GM18861 (cell line): ENCODE measurements at regions not wholly inside any gene's neighbourhood (a gene's known extent, or its start where the extent isn't known, plus 50 kb on each side); places are given as distances from the start of the nearest gene placed in this dataset.

Source experiments
- ATAC-seq: cut with Tn5 transposase; IDR thresholded peaks from one replicate; pipeline ENCODE4 v1.9.1; 2021; ENCODE audit not compliant: unreplicated experiment

DNA sequence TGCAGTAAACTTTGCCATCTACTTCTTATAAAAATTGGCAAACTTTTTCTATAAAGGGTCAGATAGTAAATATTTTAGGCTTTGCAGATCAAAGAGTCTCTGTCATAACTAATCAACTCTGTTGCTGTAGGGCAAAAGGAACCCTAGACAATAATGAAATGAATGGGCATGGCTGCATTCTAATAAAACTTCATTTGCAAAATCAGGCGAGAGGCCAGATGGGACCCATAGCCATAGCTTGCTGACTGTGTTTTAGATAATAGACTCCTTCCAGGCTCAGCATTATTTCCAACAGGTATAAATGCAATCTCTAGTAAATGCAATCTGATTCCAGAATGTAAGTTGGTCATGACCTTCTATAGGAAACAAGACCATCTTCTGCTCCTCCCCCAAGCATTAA, 490.7 kb downstream of the TOX3 start:
- no peak for ATAC-seq

DNA sequence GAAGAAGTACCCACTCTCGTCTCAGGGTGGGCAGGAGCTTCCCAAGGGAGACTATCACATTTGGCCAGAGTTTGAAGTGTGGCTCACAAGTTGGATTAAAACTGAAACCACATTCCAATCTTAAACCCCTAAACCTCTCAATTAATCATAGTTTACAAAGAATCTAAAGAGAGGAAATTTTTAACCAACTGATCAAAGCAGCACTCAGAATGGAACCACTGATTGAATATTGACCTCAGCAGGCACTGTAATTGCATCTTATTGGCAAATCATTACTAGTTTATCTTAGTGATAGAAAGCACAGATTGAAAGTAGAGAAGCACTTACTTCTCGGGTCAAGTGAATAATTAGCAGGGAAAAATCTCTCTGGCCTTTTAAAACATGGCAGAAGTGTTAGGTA, 491.6 kb downstream of the TOX3 start:
- ATAC-seq: no peak

GRCh38 chr16:52054326-52054725, 492.6 kb downstream of the TOX3 start:
- ATAC-seq: no peak

- no peak for ATAC-seq
These were observed 494.1 kb downstream of the TOX3 start for GRCh38 chr16:52052818-52053217.

DNA sequence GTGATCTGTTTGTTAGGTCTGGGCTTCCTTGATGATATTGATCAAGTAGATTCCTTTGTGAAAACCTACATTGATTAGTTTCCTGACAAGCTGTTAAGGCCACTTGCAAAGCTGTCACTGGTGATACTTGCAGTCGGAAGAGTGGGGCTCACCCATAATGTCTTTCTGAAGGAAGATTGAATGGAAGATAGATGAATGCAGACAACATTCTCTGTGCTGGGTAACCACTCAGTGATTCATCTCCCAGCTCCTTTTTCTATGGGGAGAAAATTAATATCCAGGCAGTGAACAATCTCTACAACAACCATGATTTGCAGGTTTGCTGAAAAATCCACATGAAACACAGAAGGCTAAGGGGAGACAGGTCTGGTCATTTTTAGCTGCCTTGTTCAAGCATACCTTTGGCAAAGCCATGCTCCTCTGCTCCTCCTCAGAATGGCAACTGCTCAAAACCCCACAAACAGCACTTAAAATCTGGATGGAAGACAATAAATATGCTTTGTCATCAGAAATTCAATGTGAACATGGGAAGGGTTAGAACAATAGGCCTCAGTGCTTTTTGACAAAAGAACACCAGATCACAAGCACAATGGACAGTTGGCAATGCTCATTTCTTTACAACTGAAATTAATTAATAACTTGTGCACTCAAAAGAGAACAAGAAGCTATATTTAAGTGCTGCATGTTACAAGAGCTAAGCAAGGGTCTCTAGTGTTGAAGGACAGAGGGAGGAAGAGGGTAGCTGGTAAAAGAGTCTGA, 495.4 kb downstream of the TOX3 start:
- ATAC-seq: no peak

DNA sequence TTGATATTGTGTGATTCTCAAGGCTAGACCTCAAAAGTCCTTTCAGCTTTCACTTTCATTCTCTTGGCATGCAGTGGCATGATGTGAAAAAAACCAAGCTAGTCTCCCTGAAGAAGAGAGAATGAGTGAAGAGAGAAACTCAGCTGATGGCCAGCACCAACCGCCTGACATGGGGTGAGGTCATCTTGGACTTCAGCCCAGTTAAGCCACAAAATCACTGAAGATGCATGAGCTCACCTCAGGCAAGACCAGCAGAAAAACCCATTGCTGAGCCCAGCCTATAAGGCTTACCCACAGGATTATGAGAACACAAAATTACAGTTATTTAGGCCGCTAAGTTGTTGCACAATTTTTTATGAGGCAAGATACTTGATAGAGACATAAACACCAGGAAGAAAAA, 496.5 kb downstream of the TOX3 start:
- ATAC-seq: no peak

DNA sequence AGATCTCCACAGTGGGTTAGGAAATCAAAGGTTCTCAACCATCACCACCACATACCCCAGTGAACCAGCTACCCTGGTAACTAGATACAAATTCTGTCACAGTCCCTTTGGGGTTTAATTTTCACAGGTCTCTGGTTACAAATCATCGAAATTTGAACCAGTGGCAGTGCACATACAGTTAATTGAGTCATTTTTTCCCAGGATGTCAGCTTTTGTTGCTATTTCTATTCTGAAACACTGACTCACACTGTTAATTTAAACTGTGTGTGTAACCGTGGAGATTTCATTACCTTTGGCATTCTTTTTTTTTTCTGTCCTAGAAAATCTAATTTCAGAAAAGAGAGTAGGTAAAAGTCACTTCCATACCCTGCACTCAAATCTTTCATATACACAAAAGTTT, 511.5 kb downstream of the TOX3 start:
- no peak for ATAC-seq

DNA sequence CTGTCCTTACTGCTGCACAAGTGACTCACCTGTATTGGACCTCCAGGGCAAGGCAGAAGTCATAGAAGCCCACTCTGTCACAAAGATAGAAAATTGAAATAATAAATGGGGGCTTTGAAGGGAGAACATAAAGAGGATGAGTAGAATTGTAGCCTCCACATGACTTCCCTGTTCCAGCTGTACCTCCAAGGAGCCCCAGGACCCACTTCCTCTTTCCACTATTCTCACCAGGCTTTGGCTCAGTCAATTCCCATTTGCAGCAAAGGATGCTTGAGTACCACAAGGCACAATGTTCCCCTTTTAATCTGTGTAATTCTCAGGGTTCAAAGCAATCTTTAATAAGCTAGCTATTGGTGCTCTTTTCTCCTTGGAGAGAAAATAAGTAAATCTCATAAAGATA, 512.1 kb downstream of the TOX3 start:
- ATAC-seq: no peak

DNA sequence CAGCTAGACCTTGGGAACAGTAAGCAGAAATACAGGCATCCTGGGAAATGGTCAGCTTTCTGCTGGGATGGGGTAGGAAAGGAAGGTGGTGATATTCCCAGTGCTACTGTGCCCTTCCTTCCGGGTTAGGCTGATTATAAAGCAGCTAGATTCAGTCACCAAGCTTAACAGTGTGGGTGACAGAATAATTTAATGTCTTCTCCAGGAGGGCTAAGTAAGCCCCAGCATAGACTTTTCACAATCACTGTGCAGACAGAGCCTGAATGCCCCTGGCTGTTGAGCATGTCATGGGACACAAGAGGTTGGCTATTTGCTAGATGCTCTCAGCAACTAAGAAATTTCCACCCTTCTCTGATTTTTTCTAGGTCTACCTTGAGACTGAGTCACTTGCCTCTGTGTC, 513.0 kb downstream of the TOX3 start:
- no peak for ATAC-seq

DNA sequence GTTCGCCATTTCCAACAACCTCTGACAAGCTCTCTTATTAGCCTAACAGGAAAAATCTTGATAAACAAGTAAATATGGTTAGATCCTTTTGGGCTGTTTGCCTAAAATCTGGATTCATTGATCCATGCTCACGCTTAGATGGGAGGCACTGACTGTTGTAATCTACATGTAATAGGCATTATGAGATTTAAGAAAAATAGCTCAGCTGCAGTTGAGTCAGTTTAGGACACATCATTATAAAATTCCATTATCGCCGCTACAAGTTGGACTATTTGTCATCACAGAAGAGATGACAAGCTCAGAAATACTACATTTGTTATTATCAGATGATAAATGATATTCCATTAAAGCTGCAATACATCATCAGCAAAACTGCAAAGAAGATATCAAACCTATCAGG, 524.0 kb downstream of the TOX3 start:
- ATAC-seq: no peak

- ATAC-seq: no peak
These were observed 524.8 kb downstream of the TOX3 start for GRCh38 chr16:52022177-52022576.

DNA sequence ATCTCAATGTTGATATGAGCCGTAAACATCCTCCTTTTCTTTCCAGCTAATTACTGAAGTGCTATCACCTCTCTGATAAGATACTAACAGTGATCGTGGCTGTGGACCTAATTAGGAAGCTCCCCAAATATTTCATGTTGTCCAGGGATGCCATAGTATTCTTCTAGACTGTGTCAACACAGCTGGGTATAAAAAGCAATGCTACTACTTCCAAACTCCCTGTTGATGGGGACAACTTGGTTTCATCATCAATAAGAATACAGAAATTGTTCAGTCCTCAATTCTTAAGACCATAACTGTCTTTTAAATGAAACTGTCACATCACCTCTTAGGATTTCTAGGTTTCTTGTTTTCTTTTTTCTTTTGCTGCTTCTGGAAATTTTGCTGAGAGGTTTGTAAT, 530.6 kb downstream of the TOX3 start:
- no peak for ATAC-seq

DNA sequence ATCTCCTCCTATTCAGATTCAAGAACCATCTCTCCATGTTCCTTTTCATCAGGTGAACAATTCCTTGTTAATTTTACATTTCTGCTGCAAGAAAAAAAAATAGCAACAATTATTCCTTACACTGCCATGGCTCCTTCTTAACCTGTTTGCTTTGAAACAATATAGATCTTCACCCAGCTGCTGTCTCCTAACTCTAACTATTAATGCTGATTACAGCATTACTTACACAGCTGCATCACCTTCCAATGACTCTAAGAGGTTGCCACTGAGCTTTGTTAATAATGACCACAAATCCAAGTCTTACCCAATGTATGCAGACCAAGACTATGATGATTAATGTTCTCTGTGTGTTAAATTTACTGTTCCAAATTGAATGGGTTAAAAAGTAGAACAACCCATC, 541.4 kb downstream of the TOX3 start:
- no peak for ATAC-seq

DNA sequence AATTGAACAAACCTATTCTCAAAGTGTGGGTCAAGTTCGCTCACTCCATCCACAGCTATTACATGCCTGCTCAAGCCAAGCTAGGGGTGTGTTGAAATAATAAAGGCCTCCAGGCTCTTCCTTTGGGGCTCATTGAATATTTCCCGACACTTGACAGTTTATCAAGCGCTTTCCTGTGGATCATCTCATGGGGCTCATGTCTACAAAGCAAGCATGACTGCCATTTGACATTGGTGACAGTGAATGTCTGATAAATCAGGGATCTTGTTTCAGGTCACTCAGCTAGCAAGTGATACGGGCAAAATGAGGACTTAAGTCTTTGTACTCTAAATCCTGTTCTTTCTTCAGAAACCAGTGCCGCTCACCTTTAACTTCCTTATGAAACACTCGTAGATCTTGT, 542.6 kb downstream of the TOX3 start:
- no peak for ATAC-seq

DNA sequence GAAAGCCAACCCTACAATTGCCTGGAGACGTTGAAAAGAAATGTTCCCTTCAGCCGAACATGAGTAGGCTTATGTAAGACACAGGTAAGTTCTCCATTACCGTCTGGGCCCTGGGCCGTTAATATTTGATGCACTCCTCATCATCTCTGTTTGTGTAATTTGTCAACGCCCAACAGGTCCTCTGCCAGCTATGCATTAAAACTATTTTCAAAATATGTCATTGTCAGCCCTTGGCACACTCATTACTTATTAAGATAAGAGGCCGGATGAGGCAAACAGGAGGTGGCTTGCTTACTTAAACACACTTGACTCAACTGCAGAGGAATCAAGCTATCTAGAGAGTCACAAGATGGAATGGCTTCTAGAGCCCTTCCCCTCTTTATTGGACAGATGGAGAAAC, 544.9 kb downstream of the TOX3 start:
- ATAC-seq: no peak

GRCh38 chr16:51996516-51996915, 550.4 kb downstream of the TOX3 start:
- ATAC-seq: no peak

GRCh38 chr16:51994597-51994996, 552.3 kb downstream of the TOX3 start:
- ATAC-seq: no peak

DNA sequence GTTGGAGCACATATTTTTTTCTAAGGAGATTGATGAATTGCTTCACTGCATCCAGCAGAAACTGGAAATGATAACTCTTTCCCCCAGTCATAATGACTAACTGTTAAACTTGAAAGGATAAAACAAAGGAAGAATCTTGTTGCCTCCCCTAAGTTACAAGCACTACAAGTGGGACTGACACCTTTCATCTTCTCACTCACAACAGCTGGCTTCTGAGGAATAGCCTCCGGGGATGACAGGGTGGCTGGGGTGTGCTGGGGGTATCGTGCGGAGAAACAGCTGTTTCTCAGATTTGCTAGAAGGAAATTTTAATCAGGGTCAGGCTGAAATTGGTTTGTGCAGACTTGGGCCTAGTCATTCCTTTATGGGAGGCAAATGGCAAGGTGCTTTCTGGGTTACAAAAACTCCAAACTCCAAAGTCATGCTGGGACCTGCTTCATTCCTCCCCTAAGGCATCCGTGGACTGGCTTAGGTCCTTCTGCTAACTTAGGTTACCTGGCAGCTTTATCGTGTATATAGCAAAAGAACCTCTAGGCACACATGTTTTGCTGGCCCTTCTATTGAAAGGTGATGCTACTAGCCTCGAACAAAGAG, 557.2 kb downstream of the TOX3 start:
- ATAC-seq: no peak

DNA sequence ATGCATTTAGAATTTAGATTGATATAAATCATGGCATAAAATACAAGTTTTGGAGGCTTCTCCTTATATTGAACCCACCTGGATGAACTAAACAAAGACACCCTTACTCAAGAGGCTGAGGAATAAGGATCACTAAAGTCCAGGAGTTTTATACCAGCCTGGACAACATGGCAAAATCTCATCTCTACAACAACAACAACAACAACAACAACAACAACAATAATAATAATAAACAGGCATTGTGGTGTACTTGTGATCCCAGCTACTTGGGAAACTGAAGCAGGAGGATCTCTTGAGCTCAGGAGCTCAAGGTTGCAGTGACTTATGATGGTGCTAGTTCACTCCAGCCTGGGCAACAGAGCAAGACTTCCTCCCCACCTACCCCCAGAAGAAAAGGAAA, 558.0 kb downstream of the TOX3 start:
- no peak for ATAC-seq

DNA sequence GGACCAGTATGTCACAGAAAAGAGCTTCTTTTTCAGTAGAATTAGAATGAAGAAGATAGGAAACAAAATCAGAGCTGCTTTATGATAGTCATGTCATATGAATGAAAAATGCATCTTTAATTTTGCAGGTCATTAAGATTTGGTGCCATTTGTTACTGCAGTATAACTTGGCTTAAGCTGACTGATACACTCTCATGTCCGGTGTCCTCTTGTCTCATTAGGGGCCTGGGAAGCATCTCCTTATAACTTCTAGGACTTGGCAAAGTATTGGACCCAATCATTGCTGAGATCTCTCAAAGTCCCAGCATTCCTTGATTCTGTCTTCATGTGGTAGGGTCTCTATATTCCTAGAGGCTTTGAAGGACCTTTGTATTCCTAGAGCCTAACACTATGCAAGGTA, 559.4 kb downstream of the TOX3 start:
- ATAC-seq: no peak

DNA sequence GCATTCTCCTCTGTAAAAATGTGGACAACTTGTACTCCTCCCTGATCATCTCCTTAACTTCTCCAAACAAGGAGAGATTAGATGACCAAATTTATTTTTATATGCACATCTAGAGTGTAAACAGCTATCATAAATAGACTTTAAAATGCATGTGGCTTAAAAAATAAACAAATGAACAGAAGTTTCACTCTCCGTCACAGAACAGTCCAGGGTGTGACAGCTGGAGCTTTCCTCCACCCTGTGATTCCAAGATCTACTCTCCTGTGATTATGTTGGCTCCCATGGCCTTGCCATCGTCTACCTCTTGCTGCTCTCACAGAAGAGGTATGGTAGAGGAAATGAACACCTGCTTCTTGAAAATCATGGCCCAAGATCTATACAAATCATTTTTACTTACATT, 560.2 kb downstream of the TOX3 start:
- ATAC-seq: no peak

GRCh38 chr16:51986301-51986700, 560.6 kb downstream of the TOX3 start:
- ATAC-seq: no peak

DNA sequence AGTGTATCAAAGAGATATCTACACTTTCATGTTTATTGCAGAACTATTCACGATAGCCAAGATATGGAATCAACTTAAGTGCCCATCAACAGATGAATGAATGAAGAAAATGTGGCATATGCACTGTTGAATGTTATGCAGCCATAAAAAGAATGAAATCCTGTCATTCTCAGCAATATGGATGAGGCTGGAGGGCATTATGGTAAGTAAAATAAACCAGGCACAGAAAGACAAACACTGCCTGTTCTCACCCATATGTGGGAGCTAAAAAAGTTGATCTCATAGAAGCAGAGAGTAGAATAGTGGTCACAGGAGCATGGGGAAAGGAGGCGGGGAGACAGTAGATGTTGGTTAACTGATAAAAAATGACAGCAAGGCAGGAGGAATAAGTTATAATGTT, 561.8 kb downstream of the TOX3 start:
- no peak for ATAC-seq
